GM13976 (cell line): ENCODE measurements at regions not wholly inside any gene's neighbourhood (a gene's known extent, or its start where the extent isn't known, plus 50 kb on each side); places are given as distances from the start of the nearest gene placed in this dataset.

Experiments used
- DNase-seq: peaks from one replicate; pipeline ENCODE4 v3.0.0; 2012; ENCODE audit warnings: low spot score
- CTCF ChIP-seq: IDR thresholded peaks from 2 replicates; pipeline ENCODE4 v1.5.1; 2012; ENCODE audit warnings: borderline replicate concordance, mild to moderate bottlenecking; ENCODE audit not compliant: insufficient read depth; ENCODE audit errors: extremely low read depth, missing control alignments, control extremely low read depth
- in situ Hi-C: fragments of 300-500 bp; cut with MboI; formaldehyde crosslinking; loops from one replicate; pipeline ENCODE4 v1.12.0; 2022; ENCODE audit warnings: low sequenced_read_pairs, mixed read lengths, inconsistent platforms; ENCODE audit not compliant: unreplicated experiment

DNA sequence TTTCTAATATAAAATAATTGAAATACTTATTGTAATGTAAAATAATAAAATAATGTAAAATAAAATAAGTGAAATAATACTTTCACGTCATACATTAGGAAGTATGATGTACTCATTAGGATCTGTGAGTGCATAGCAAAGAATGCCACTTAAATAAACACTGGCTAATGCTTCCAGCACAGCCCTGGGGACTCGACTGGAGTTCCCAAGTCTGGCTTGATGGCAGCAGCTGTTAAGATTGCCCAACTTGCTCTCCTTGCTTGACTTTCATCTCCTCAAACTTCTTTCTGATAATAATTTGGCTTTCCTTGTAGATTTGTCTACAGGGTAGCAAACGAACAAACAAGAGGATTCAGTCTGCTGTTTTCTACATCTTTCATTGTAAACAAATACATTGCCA, 191.9 kb downstream of the COG6 start:
- no peak for DNase-seq
- TF ChIP-seq CTCF: no peak
- in situ Hi-C loops: no loop called here

GRCh38 chr13:39855236-39855635, 199.8 kb downstream of the COG6 start:
- TF ChIP-seq CTCF: no peak
- in situ Hi-C loops: no loop called here
- DNase-seq: no peak

GRCh38 chr13:39856714-39857113, 201.3 kb downstream of the COG6 start:
- TF ChIP-seq CTCF: no peak
- in situ Hi-C loops: no loop called here
- no peak for DNase-seq

DNA sequence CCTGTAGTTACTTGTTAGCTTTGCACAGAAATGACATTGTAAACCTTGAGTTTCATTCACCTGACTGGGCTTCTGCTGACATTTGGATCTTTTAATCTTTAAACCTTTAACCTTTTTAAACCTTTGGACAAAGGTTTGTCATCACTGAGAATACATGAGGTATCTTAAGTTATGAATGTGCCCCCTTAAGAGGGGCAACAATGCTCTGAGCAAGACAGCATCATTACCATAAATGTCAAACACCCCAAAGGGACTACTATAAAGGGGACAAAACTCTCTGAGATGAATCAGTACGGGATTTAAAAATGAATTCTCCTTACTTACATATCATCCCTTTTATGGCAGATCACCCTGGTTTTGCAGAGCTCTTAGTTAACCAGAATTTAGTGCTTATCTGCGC, 203.3 kb downstream of the COG6 start:
- no peak for TF ChIP-seq CTCF
- in situ Hi-C loops: no loop called here
- DNase-seq: no peak

- no peak for DNase-seq
- no peak for TF ChIP-seq CTCF
- in situ Hi-C loops: no loop called here
These were observed 204.4 kb downstream of the COG6 start for GRCh38 chr13:39859898-39860297.

- no peak for TF ChIP-seq CTCF
- in situ Hi-C loops: no loop called here
- DNase-seq: no peak
These were observed 207.4 kb downstream of the COG6 start for GRCh38 chr13:39862900-39863299.

DNA sequence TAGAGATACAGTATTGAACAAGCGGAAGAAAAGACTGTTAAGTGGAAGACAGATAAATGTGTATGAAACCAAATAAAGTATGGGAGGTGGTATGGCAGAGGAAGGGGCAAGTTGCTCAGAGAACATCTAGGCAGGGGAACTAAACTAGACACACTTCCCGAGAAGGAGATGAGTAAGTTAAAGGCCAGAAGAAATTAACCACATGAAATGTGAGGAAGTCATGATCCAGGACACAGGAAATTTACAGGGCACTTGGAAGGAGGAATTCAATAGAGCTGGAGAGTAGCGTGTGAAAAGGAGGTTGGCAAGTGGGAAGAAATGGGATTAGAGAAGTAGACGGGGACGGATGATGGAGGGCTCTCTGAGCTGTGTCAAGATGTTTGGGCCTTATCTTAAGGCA, 208.8 kb downstream of the COG6 start:
- DNase-seq: no peak
- no peak for TF ChIP-seq CTCF
- in situ Hi-C loops: no loop called here
